NCI-H1436 (cell line): ENCODE measurements at regions not wholly inside any gene's neighbourhood (a gene's known extent, or its start where the extent isn't known, plus 50 kb on each side); places are given as distances from the start of the nearest gene placed in this dataset.

ENCODE experiments used
- DNase-seq: peaks from one replicate; lab custom pipeline; 2025; lab: John Stamatoyannopoulos, UW

DNA sequence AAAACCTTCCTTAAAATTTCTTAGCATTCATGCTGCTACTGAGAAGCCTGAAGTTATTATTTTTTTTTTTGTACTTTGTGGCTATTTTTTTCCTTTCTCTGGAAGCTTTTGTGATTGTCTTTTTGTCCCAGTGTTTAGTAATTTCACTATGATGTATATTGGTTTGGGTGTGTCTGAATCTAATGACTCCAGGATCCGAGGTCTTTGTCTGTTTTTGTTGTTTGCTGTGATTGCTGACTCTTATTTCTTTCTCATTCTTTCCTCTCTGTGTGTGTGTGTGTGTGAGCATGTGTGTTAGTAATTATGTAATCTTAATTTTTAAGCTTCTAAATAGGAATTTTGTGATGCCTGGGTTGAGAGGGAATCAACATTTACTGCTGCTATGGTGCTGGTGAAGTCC, 152.0 kb downstream of the RAP2B start:
- DNase-seq = no peak

- DNase-seq = no peak
Observed at GRCh38 chr3:153315781-153316180, 153.8 kb downstream of the RAP2B start.

DNA sequence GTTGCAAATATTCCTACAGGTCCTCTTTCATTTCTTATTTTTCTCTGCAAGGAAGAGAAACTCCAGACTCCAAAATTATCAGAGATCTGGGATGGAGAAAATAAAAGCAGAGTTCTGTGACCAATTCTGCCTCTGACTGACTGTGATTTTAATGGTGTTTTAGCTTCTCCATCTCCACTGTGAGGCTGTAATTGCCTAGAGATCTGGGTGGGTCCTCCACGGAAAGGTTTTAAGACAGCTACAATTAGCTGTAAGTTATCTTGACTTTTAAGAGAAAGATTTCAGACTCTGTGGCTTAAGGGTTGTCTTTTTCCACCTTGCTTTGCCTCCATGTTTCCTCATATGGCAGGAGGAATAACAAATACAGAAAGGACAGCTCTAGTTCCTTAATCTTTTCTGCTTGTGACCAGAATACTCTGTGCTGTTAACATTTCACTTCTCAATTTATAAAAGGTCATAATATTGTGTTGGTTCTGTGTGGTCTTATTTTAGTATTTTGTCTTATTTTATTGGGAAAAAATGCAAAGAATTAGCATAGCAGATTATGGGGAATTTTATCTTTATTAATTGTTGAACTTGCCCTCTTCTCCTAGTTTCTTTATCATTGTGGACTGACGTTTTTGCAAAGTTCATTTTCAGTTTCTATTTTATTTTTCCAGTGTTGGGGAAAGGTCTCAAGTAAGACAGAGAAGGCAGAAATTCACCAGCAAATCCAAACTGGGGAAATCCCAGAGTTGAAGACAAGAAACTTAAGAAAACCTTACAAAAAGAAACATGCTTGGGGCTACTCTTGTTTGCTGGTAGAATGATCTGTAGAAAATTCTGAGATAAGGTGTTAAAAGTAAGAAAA, 157.9 kb downstream of the RAP2B start:
- DNase-seq = no peak

GRCh38 chr3:153320585-153321128, 158.6 kb downstream of the RAP2B start:
- no peak for DNase-seq

DNA sequence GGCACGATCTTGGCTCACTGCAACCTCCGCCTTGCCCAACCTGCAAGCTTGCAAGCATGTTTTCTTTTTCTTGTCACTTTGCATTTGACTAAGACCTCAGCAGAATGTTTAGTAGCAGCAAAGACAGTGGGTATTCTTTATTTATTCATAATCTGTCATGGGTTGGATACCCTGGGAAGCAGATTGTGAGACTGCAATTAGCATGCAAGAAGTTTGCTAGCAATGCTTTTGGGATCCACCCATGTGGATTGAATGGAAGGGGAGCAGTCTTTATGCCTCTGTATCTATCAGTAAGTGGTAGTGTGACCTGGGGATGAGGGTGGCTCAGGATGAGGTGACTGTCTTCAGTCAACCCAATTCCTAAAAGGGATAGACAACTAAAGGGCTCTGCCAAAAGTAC, 166.7 kb downstream of the RAP2B start:
- DNase-seq = no peak

DNA sequence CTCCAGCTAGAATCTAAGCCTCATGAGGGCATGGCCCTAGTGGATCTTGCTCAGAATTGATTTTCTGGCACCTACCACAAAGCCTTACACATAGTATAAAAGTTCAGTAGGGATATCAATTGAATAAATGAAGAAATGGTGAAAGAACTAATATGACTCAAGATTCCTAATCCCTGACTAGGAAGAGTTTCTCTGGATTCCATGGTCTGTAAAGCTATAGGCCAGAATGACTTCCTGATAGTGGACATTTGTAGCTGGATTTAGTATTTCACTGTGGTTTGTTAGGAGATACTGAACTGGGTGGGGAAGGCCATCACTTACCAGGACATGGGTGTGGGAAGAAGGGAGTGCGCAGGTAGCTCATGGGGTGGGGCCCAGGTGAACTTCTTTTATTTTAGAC, 168.9 kb downstream of the RAP2B start:
- DNase-seq = no peak

DNA sequence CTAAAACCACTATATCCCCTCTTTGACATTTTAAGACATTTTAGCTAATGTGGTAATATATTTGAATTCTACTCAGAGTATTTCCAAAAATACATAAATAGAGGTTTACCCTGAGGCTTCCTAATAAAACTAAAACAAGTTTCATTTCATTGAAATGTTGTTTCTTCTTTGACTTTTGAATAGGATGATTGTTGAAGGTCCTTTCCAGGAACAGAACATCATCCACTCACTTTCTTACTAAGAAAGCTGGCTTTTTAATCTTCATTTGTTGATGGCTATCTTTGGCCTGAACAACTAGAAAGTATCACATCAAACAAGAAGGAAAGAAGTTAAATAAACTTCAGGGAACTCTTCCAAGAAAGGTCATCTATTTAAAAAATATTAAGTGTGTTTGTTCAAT, 169.7 kb downstream of the RAP2B start:
- no peak for DNase-seq

- no peak for DNase-seq
Observed at GRCh38 chr3:153334558-153334957, 172.5 kb downstream of the RAP2B start.

- no peak for DNase-seq
Observed at GRCh38 chr3:153337369-153337768, 175.3 kb downstream of the RAP2B start.

- no peak for DNase-seq
Observed at GRCh38 chr3:153338487-153338886, 176.5 kb downstream of the RAP2B start.

GRCh38 chr3:153339065-153339464, 177.0 kb downstream of the RAP2B start:
- DNase-seq = no peak

- DNase-seq = no peak
Observed at GRCh38 chr3:153343988-153344782, 182.2 kb downstream of the RAP2B start.

DNA sequence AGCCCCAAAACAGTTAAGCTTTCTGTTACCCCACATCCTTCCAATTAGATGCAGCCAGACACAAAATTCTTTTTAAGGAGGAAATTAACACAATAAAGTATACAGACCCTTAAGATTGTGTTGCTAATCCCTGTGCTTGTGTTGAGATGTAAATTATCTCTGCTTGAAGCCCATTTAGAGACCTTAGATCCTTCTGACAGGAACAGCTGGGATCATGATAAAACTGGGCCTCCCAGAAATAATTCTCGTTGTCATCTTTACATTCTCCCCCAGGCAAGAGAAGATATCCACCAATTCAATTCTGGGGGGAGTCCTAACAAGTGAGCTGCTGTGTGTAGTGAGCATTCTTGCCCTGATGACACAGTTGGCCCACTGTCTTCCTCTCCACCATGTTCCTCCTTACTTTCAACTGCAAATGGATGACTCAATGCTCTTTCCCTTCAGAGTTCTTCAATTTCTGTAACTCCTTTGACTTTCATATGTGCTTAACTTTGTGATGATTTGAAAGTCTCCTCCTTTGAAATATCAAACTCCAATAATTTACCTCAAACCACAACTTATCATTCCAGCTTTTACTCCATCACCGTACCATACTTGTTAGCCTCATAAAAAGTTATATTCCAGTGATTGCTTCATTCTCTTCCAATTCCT, 186.6 kb downstream of the RAP2B start:
- no peak for DNase-seq

GRCh38 chr3:153349108-153349499, 187.1 kb downstream of the RAP2B start:
- no peak for DNase-seq

- DNase-seq = no peak
Observed at GRCh38 chr3:153350420-153350819, 188.4 kb downstream of the RAP2B start.

- no peak for DNase-seq
Observed at GRCh38 chr3:153354641-153355040, 192.6 kb downstream of the RAP2B start.

- no peak for DNase-seq
Observed at GRCh38 chr3:153355559-153355958, 193.5 kb downstream of the RAP2B start.

DNA sequence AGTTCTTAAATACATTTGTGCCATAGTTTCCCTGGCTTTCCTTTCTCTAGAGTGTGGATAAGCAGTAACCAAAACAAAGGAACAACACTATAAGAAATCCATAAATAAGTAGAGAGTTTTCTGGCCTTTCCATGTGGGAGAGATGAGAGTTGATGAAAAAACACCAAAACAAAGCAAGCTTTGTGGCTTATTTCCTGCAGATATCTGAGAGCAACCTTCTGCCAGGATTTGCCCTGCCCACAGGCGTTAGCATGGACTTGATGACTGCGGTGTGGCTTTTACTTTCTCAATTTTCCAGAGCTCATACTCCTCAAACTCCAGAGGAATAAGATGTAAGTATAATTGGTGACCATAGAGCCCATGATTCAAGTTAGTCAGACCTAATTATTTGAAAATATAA, 194.9 kb downstream of the RAP2B start:
- DNase-seq = no peak

DNA sequence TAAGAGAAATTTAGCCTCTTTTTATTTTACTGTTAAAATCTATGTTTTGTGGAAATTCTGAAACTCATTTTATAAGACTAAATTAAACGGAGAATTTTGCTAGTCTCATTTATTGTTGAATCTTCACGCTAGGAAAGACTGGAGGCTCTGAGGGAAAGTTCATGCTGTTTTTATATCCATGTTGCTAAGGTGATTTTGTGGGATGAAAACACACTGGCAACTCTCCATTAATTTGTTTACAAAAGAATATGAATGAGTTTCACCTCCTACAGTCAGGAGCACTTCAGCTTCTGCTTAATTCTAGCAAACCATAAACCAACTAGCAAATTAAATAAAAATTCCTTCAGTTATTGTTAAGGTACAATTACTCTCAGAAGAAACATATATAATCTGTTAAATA, 195.4 kb downstream of the RAP2B start:
- no peak for DNase-seq

GRCh38 chr3:153369561-153370374, 207.7 kb downstream of the RAP2B start:
- DNase-seq = no peak

- DNase-seq = no peak
Observed at GRCh38 chr3:153370680-153371079, 208.7 kb downstream of the RAP2B start.

GRCh38 chr3:153372326-153372725, 210.3 kb downstream of the RAP2B start:
- DNase-seq = no peak
